ENCODE measurements at regions not wholly inside any gene's neighbourhood (a gene's known extent, or its start where the extent isn't known, plus 50 kb on each side); places are given as distances from the start of the nearest gene placed in this dataset.

- Histone ChIP-seq H3K27ac (no peak overlapping the region), H3K4me1 (no peaks in the 10 kb centered on the region), H3K27me3 (no peaks in the 10 kb centered on the region), H3K9me3 (no peaks in the 10 kb centered on the region), H3K36me3 (ENCODE audit: low read depth, missing control alignments) (no peaks in the 10 kb centered on the region), H3K4me3 (no peak overlapping the region)
- TF ChIP-seq POLR2A (IDR thresholded peaks at IDR 0.05) (no peak), CTCF (IDR thresholded peaks at IDR 0.05) (no peak)
- DNase-seq, result no peak
- 79 to 82% methylated on average over 2 of the region's 2 CpGs for WGBS, 2 donors
- intact Hi-C loops (cut with DNase I; ENCODE audit: low total_unique reads), result no loop called here
Measured at GRCh38 chr4:177509226-177509745, 67.0 kb upstream of the AGA start.

GRCh38 chr4:177511611-177512010, 69.4 kb upstream of the AGA start:
- Histone ChIP-seq H3K27me3 (no peaks in the 10 kb centered on the region), H3K4me1 (no peaks in the 10 kb centered on the region), H3K27ac (no peak overlapping the region), H3K9me3 (no peaks in the 10 kb centered on the region), H3K36me3 (ENCODE audit: low read depth, missing control alignments) (no peaks in the 10 kb centered on the region), H3K4me3 (no peak overlapping the region)
- 84 to 87% methylated on average over 3 of the region's 3 CpGs for WGBS, 2 donors
- TF ChIP-seq POLR2A (IDR thresholded peaks at IDR 0.05), result no peak
- no peak for TF ChIP-seq CTCF (IDR thresholded peaks at IDR 0.05)
- DNase-seq, result no peak
- intact Hi-C loops (cut with DNase I; ENCODE audit: low total_unique reads), result no loop called here

- no peaks in the 10 kb centered on the region for H3K9me3 ChIP-seq
- intact Hi-C loops (cut with DNase I; ENCODE audit: low total_unique reads), result no loop called here
- H3K27me3 ChIP-seq, result no peaks in the 10 kb centered on the region
- no peaks in the 10 kb centered on the region for H3K4me1 ChIP-seq
- no peaks in the 10 kb centered on the region for H3K36me3 ChIP-seq (ENCODE audit: low read depth, missing control alignments)
- TF ChIP-seq POLR2A (IDR thresholded peaks at IDR 0.05) (no peak), CTCF (IDR thresholded peaks at IDR 0.05) (no peak)
- no peak overlapping the region for H3K4me3 ChIP-seq
- DNase-seq, result no peak
- no peak overlapping the region for H3K27ac ChIP-seq
Measured at GRCh38 chr4:177512646-177513045, 70.4 kb upstream of the AGA start.

GRCh38 chr4:177517862-177518261, 75.6 kb upstream of the AGA start:
- intact Hi-C loops (cut with DNase I; ENCODE audit: low total_unique reads), result no loop called here
- WGBS, 2 donors, result 90 to 94% methylated on average over 2 of the region's 2 CpGs

More at GRCh38 chr4:177517862-177518261, 75.6 kb upstream of the AGA start:
- H3K36me3 ChIP-seq (ENCODE audit: low read depth, missing control alignments), result no peaks in the 10 kb centered on the region
- H3K9me3 ChIP-seq, result no peaks in the 10 kb centered on the region
- H3K27me3 ChIP-seq, result no peaks in the 10 kb centered on the region
- no peak overlapping the region for H3K27ac ChIP-seq
- DNase-seq, result no peak
- TF ChIP-seq POLR2A (IDR thresholded peaks at IDR 0.05), result no peak
- no peak for TF ChIP-seq CTCF (IDR thresholded peaks at IDR 0.05)
- H3K4me1 ChIP-seq, result no peaks in the 10 kb centered on the region
- H3K4me3 ChIP-seq, result no peak overlapping the region
